WTC11 (cell line): ENCODE measurements at regions not wholly inside any gene's neighbourhood (a gene's known extent, or its start where the extent isn't known, plus 50 kb on each side); places are given as distances from the start of the nearest gene placed in this dataset.

ENCODE experiments used
- ATF6 ChIP-seq: sonication (generic); formaldehyde crosslinking; IDR thresholded peaks from 2 replicates; pipeline ENCODE4 v1.8.1; 2023; ENCODE audit warnings: mild to moderate bottlenecking, missing genetic modification reagents
- E2F5 ChIP-seq: sonication (generic); formaldehyde crosslinking; IDR thresholded peaks from 2 replicates; pipeline ENCODE4 v1.8.1; 2022; ENCODE audit warnings: mild to moderate bottlenecking, moderate library complexity, missing genetic modification reagents
- ESRRA ChIP-seq: sonication (generic); formaldehyde crosslinking; IDR thresholded peaks from 2 replicates; pipeline ENCODE4 v1.8.1; 2022; ENCODE audit warnings: mild to moderate bottlenecking, missing genetic modification reagents, borderline replicate concordance
- GABPB1 ChIP-seq: sonication (generic); formaldehyde crosslinking; IDR thresholded peaks from 2 replicates; pipeline ENCODE4 v1.8.1; 2023; ENCODE audit warnings: mild to moderate bottlenecking, missing genetic modification reagents
- JUN ChIP-seq: sonication (generic); formaldehyde crosslinking; IDR thresholded peaks from 2 replicates; pipeline ENCODE4 v1.8.0; 2023; ENCODE audit warnings: mild to moderate bottlenecking, missing genetic modification reagents
- SMAD4 ChIP-seq: sonication (generic); formaldehyde crosslinking; IDR thresholded peaks from 2 replicates; pipeline ENCODE4 v1.8.0; 2022; ENCODE audit warnings: mild to moderate bottlenecking, missing genetic modification reagents
- ZSCAN18 ChIP-seq: fragments of 250-450 bp; sonication (Bioruptor Pico); IDR thresholded peaks from 2 replicates; pipeline ENCODE4 v2.1.2; 2022; ENCODE audit warnings: mild to moderate bottlenecking, moderate library complexity
- TF ChIP-seq, protein P1 (sequence below): fragments of 200-600 bp; IDR thresholded peaks from 2 replicates; pipeline ENCODE4 v1.8.0; 2022; ENCODE audit warnings: antibody characterized with exemption
- TF ChIP-seq, protein P2 (sequence below): sonication (generic); formaldehyde crosslinking; conservative IDR thresholded peaks from 2 replicates; pipeline ENCODE4 v1.8.1; 2022; ENCODE audit warnings: mild to moderate bottlenecking, missing genetic modification reagents

DNA sequence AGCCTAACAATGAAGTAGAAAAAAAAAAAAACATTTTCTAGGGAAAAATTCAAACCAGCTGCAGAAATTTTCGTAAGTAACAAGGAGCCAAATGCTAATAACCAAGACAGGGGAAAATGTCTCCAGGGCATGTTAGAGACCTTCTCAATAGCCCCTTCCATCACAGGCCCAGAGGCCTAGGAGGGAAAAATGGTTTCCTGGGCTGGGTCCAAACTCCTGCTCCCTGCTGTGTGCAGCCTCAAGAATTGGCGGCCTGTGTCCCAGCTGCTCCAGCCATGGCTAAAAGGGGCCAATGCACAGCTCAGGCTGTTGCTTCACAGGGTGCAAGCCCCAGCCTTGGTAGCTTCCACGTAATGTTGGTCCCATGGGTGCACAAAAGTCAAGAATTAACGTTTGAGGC is 266.2 kb downstream of the ZEB2 start:
- TF ChIP-seq, protein P1, sequence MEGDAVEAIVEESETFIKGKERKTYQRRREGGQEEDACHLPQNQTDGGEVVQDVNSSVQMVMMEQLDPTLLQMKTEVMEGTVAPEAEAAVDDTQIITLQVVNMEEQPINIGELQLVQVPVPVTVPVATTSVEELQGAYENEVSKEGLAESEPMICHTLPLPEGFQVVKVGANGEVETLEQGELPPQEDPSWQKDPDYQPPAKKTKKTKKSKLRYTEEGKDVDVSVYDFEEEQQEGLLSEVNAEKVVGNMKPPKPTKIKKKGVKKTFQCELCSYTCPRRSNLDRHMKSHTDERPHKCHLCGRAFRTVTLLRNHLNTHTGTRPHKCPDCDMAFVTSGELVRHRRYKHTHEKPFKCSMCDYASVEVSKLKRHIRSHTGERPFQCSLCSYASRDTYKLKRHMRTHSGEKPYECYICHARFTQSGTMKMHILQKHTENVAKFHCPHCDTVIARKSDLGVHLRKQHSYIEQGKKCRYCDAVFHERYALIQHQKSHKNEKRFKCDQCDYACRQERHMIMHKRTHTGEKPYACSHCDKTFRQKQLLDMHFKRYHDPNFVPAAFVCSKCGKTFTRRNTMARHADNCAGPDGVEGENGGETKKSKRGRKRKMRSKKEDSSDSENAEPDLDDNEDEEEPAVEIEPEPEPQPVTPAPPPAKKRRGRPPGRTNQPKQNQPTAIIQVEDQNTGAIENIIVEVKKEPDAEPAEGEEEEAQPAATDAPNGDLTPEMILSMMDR = no peak
- TF ChIP-seq ATF6 (no peak), E2F5 (CRISPR knock-in tag) (no peak), GABPB1 (CRISPR knock-in tag) (no peak), ZSCAN18 (CRISPR knock-in tag) (no peak), ESRRA (CRISPR knock-in tag) (no peak), JUN (CRISPR knock-in tag) (no peak), SMAD4 (CRISPR knock-in tag) (no peak)
- TF ChIP-seq, protein P2, sequence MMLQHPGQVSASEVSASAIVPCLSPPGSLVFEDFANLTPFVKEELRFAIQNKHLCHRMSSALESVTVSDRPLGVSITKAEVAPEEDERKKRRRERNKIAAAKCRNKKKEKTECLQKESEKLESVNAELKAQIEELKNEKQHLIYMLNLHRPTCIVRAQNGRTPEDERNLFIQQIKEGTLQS = no peak
